Activated CD8-positive, alpha-beta memory T cell treated with anti-CD3 and anti-CD28 coated beads for 48 hours (primary cell): ENCODE measurements at regions not wholly inside any gene's neighbourhood (a gene's known extent, or its start where the extent isn't known, plus 50 kb on each side); places are given as distances from the start of the nearest gene placed in this dataset.

Experiments used
- DNase-seq, 3 experiments: peaks; one replicate each; pipeline ENCODE4 v3.0.0-alpha.2; 2020; ENCODE audit warnings: low read depth in 2 of 3, low spot score in 2 of 3

GRCh38 chr14:95466506-95466905 is 49.9 kb downstream of the SYNE3 start:
- DNase-seq = no peak

GRCh38 chr14:95465936-95466335 is 50.5 kb downstream of the SYNE3 start:
- DNase-seq = no peak

- DNase-seq = no peak
Observed at GRCh38 chr14:95465358-95465757, 51.1 kb downstream of the SYNE3 start.

DNA sequence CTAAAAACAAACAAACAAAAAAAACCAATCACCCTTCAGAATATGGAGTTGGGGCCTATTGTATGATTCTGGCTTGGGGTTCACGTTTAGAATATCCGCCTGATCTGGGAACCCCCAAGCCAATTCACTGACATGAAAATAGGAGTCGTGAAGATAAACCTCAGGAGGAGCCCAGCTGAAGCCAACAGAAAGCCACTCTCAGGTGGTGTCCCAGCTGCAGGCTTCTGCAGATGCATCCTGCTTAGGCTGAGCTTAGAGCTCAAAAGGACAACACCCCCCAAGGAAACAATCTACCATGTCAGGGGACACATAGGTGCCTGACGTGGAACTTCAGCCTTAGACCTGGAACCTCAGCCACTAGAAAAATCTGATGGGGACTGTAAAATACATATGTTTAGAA is 51.9 kb downstream of the SYNE3 start:
- no peak for DNase-seq

- DNase-seq = no peak
Observed at GRCh38 chr14:95464103-95464502, 52.3 kb downstream of the SYNE3 start.

DNA sequence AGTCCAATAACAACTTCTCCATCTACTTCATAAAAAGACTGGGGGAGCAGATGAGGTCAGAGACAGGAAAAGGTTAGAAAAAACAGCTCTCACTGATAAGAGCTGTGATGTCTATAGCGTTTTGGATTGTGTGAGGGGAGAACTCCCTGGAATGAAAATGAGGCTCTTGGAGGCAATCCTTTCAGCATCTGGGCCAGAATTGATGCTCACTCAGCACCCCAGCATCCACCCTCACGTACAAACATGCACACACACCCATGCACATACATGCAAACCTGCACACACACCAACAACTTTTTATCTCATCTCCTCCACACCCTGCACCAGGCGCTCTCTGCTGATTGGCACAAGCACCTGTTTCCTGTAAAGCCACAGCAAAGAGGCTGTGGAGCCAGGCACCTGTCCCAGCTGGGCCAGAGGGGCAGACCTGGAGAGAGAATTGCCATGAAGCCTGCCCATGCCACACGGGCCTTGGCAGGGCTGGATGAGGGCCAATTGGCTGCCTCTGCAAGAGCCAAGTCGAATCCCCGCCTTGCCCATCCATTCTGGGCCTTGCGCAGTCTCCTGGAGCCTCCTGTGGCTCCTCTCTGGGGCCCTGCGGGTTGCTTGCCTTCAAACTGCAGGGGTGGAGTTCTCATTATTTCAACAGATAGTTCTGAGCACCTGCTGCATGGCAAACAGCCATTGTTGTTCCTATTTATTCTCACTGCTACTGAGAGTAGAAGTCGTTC is 53.1 kb downstream of the SYNE3 start:
- DNase-seq = no peak

GRCh38 chr14:95462491-95462890 is 54.0 kb downstream of the SYNE3 start:
- no peak for DNase-seq

- DNase-seq = no peak
Observed at GRCh38 chr14:95460647-95461478, 55.6 kb downstream of the SYNE3 start.

DNA sequence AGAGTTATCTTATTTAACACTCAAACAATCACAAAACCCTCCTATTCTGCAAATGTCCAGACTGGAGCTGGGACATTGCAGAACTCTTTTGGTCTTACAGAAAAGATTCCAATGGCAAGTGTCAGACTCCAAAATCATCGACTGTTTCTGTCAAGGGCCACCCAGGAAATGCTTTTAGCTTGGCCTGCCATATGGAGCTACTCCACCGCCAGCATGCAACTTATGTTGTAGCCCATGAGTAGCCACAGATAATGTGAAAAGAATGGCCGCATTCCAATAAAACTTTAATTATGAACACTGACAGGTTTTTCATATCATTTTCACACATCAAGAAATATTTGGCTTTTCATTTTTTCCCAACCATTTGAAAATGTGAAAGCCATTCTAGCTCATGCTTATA is 57.5 kb downstream of the SYNE3 start:
- no peak for DNase-seq

DNA sequence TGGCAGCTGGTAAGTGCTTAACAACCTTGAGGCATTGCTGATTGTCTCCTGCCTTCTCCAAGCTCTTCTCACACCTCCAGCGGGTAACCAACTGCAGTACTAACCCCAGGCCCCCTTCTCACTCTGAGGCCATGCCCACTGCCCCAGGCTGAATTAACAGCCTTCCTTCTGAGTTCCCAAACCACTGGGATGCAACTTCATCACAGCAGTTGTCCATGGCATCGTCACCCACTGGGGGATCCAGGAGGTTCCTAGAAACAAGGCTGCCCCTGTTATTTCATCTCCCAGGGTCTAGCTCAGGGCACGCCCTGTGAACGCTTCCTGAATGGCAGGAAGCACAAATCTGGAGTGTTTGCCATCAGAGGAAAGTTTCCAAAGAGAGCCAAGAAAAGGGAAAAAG is 58.0 kb downstream of the SYNE3 start:
- DNase-seq = no peak

DNA sequence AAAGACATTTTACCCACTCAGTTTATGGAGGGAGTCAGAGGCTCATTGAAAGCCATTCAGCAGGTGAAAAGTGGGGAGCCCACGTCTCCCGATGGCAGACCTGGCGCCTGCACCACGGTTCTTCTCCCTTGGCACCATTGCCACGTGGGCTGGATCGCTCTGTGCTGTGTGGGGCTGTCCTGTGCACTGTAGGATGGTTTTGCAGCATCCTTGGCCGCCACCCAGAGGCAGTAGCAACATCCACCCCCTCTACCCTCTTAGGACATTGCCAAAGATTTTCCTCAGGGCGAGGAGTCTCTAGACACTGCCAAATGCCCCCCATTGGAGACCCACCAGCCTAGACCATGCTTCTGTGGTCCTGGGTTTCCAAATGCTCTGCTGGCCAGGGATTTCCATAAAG is 60.2 kb downstream of the SYNE3 start:
- no peak for DNase-seq

- DNase-seq = no peak
Observed at GRCh38 chr14:95455246-95455645, 61.2 kb downstream of the SYNE3 start.

DNA sequence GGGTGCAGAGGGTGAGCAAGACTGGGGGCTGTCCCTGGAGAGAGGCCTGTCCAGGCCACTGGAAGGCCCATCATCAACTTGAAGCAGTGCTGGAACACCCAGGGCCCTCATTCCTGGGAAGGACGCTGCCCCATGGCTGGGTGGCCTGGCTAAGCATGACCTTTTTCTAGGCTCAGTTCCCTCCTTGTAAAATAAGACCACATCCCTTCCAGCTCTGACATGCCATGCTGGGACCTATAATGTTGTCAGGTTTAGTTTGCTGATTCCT is 62.8 kb downstream of the SYNE3 start:
- DNase-seq = no peak

GRCh38 chr14:95452893-95453712 is 63.3 kb downstream of the SYNE3 start:
- no peak for DNase-seq

DNA sequence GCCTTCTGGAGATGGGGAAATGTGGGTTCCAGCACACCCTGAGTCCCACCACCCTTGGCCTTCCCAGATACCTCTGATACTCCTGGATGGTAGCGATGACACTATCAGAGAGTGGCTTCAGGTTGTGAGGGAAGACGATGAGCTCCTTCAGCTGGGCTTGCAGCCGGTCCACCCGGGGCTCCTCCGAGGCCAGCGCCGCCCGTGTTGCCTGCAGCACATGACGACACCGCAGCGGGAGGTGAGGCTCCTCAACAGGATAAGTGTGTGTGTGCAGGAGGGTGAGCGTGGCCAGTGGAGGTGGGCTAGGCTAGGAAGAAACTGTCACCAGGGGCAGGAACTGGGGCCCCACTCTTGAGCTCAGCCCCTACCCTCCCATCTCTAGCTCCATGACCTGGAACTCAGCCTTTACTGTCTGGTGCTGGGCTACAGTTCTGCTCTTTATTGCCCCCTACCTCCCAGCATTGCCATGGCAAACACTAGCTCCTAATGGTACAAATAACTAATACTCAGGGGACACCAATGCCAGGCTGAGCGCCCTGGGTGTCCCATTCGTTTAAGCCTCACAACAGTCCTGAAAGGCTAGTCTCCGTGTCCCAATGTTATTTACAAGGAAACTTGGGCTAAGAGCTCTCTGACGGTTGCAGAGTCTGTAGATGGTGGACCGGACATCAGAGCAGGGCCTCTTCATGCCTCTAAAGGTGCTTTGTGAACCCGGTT is 64.1 kb downstream of the SYNE3 start:
- no peak for DNase-seq

- DNase-seq = no peak
Observed at GRCh38 chr14:95449131-95449530, 67.3 kb downstream of the SYNE3 start.

- no peak for DNase-seq
Observed at GRCh38 chr14:95446470-95446869, 70.0 kb downstream of the SYNE3 start.

DNA sequence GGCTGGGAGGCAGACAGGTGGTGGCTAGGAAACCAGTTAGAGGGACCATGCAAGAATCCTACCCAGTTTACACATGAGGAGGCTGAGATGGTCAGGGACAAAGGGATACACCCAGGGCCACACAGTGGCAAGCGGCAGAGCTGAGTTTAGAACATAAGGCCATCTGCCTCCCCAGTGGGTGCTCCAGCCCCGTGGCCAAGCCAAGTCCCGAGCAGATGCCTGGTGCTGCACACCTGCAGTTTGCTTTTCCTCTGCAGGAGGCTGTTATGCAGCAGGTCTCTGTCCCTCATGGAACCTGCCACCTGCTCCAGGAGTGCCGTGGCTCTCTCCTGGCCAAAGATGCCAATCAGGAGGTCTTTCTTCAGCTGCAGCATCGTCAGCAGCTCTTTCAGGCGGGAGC is 70.8 kb downstream of the SYNE3 start:
- no peak for DNase-seq

DNA sequence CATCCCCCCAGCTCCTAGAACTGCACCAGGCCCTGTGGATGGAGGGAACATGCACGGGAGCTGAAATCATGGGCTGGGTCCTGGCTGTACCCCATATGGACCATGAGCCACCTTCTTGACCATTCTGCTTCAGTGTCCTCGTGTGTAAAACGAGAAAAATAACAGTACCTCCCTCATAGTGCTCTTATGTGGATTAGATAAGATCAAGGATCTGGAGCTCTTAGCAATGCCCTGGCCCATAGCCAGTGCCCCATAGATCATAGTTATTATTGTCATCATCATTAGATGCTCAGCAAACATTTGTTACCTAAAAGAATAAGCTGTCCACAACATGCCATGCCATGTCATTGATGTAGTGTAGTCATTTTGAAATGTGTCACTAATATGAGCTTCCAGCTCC is 71.3 kb downstream of the SYNE3 start:
- no peak for DNase-seq

DNA sequence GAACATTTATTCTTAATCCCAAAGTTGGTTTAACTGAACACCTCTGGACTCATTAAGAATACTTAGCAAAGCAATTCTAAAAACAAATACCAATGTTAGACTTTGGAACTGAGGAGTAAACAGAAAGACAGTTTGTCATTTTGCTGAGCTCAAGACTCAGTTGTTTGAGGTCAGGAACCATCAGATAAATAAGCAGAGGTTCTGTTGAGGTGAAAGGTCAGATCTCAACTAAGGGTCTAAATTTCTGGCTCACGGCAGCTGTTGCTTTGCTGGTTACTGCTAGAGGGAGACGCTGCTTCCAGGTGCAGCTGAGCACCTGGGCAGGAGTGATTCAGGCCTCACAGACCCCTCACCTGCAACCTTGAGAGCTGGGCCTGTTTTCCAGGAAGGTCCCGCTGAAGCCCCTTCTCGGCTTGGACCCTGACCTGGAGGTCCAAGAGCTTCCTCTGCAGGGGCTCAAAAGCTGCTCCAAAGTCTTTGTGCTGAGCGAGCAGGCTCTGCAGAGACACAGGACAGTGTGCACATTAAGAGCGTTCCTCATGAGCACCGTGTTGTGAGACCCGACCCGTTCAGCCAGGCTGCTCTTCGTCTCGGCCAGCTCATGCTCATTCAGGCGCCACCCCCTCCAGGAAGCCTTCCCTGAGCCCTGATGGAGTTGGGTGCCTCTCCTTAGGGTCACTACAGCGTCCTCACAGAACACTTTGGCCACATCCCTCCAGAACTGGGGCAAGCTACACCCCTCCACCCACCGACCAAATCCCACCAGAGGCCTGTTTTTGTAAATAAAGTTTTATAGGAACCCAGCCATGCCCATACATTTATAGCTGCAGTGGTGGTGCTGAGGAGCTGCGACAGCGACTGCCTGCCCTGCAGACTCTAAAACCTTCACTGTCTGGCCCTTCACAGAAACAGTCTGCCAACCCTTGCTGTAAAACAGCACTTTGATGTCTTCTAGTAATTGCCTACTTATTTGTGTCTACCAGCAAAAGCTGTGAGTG is 72.0 kb downstream of the SYNE3 start:
- no peak for DNase-seq
